ENCODE measurements at regions not wholly inside any gene's neighbourhood (a gene's known extent, or its start where the extent isn't known, plus 50 kb on each side); places are given as distances from the start of the nearest gene placed in this dataset.

DNA sequence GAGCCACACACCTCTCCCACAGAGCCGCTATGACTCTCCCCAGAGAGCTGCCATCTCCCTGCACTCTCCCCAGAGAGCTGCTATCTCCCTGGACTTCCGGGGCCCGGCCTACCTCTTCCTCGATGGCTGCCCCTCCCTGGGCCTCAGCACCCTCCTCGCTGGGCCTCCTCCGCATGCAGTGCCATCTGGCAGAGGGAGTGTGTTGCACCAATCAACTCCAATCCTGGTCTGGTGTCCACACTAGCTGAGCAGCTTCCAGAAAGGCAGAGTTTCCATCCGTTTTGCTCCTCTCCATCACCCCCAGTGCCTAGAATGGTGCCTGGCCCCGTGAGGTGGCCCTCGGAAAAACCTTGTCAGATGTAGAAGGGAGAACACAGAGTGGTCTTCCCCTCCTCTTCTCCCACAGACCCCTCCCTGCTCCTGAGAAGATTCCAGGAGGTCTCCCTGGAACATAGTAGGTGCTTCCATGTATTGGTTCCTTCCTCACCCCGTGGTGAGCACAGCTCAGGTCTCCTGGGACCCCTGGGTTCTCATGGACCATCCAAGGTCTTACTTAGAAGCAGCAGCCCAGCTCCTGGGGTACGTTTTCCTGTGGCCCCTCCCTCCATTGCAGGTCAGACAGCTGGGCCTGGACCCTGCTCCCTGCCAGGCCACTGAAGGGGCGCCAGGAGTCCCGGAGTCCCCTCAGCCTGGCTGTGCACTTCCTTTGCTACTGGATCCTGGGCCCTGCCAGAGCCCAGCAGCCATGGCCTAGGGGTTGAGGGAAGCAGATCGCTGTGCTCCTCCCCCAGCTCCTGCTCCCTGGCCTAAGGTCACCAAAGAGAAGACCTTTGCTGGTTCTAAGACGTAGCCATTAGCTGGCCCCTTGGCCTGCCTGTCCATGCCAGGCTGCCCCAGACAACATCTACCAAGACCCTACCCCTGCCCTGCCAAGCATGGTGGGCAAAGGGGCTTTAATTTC lies 233.8 kb upstream of the GSE1 start:
- DNase-seq, result no peak
- H3K27me3 Mint-ChIP-seq, result peaks cover 13 to 49% (median 21%) of the 10 kb centered on the region in 3 donors
- H3K36me3 Mint-ChIP-seq, result no peaks in the 10 kb centered on the region
- H3K4me1 Mint-ChIP-seq, result peaks cover 0 to 7% (median 0%) of the 10 kb centered on the region in 3 donors
- peaks cover 0 to 8% (median 0%) of the 10 kb centered on the region in 7 donors for H3K9me3 Mint-ChIP-seq
- no peak overlapping the region for H3K27ac Mint-ChIP-seq
- no peak overlapping the region for H3K4me3 Mint-ChIP-seq
- ATAC-seq (ENCODE audit: low read depth in 2 of 2), result no peak

DNA sequence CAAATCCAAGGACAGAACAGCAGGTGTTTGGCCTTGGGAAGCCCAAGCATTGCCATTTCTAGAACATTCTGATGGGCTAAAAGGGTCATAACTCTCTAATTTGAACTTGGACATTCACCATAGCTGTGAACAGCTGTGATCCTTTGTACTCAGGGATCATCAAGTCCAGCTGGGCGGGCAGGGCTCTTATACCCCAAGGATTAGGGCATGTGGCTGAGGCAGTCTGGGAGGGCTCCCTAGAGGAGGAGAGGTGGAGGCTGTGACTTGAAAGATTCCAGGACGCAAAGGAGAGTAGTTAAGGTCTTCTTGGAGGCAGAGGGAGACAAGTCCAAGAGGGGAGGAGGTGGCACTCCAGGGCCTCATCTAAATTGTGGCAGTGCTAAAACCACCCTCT lies 233.1 kb upstream of the GSE1 start:
- Mint-ChIP-seq H3K27me3 (peaks cover 13 to 49% (median 21%) of the 10 kb centered on the region in 3 donors), H3K4me3 (no peak overlapping the region), H3K27ac (no peak overlapping the region), H3K4me1 (peaks cover 0 to 7% (median 0%) of the 10 kb centered on the region in 3 donors), H3K9me3 (peaks cover 0 to 8% (median 0%) of the 10 kb centered on the region in 7 donors), H3K36me3 (no peaks in the 10 kb centered on the region)
- ATAC-seq (ENCODE audit: low read depth in 2 of 2) (no peak), DNase-seq (no peak)

DNA sequence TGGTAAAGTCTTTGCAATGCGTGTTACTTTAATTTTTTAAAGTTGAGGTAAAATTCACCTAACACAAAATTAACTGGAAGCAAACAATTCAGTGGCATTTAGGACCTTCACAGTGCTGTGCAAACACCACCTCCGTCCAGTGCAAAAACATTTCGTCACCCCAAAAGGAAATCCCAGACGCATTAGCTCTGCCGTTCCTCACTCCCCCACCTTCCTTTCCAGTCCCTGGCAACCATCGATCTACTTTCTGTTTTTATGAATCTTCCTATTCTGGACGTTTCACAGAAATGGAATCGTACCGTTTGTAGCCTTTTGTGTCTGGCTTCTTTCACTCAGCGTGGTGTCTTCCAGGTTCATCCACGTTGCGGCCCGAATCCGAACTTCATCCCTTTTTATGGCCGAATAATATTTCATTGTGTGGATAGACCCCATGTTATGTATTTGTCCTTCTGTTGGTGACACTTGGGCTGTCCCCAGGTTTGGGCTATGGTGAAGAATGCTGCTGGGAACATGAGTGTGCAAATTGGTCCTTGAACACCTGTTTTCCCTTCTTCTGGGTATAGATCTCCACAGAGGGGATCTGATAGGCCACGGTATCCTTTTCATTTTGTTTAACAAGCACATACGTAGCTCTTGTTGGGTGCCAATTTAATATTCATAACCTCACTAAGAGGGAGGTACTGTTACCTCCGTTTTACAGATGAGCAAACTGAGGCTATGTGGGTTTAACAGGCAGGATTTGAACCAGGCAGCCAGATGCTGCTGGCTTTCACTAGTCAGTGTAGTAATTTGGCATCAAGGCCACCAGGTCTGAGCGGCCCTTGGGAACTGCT lies 232.0 kb upstream of the GSE1 start:
- ATAC-seq (ENCODE audit: low read depth in 2 of 2), result no peak
- no peaks in the 10 kb centered on the region for H3K36me3 Mint-ChIP-seq
- peaks cover 13 to 50% (median 22%) of the 10 kb centered on the region in 3 donors for H3K27me3 Mint-ChIP-seq
- peaks cover 0 to 7% (median 0%) of the 10 kb centered on the region in 3 donors for H3K4me1 Mint-ChIP-seq
- peak overlapping the region in 1 of 6 donors; percentile 60 for H3K27ac Mint-ChIP-seq
- peaks cover 0 to 8% (median 0%) of the 10 kb centered on the region in 7 donors for H3K9me3 Mint-ChIP-seq
- no peak for DNase-seq
- H3K4me3 Mint-ChIP-seq, result no peak overlapping the region

DNA sequence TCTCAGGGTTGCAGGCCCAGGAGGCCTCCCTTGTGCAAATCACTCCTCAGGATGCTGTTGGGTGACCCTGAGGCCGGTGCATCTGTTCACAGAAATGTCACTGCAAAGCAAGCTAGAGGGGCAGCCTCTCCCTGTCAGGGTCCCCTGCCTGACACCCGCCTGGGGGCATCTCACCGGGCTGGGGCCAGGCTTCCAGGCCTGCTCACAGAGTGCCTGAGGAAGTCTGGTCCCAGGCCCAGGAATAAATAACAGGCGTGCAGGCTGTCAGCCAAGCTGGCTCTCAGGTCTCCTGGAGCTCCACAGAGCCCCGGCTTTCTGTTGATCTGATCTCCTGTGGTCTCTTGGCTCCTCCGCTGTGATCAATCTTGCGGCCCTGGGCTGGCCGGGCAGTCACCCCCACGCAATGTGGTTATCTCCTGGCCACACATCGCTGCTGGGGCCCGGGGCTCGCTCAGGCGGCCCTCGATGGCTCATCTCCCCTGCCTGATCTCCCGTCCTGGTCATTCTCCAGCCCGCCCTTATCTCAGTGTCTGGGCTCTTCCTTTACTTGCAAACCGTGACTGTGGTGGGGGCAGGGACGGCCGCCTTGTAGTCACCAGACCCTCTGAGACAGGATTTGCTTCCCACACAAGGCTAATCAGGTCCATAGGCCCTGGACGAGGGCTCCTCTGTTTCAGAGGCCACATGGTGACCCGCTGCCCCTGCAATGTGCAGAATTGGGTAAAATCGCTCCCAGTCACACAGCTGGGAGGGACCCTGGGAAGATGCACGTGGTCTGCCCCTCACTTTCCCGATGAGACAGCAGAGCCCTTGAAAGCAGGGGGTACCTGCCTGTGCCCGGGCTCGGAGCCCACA lies 231.2 kb upstream of the GSE1 start:
- Mint-ChIP-seq H3K4me3 (no peak overlapping the region), H3K4me1 (peaks cover 0 to 7% (median 0%) of the 10 kb centered on the region in 3 donors), H3K27me3 (peaks cover 13 to 41% (median 28%) of the 10 kb centered on the region in 3 donors), H3K9me3 (peaks cover 0 to 8% (median 0%) of the 10 kb centered on the region in 7 donors), H3K36me3 (no peaks in the 10 kb centered on the region), H3K27ac (peak overlapping the region in 1 of 6 donors; percentile 64)
- DNase-seq (no peak), ATAC-seq (ENCODE audit: low read depth in 2 of 2) (no peak)

DNA sequence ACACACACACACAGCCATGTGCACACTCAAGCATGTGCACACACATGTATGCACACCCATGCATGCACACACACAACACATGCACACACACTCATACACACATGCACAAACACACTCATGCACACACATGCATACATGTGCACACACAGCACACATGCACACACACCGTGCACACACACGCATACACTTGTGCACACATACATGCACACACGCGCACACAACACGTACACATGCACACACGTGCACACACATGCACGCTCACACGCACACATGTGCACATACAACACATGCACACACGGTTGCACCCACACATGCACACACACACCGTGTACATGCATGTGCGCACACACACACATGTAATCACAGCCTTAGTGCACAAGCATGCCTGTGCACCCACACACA lies 230.4 kb upstream of the GSE1 start:
- H3K27me3 Mint-ChIP-seq, result peaks cover 18 to 40% (median 30%) of the 10 kb centered on the region in 3 donors
- no peak overlapping the region for H3K4me3 Mint-ChIP-seq
- peaks cover 0 to 5% of the 10 kb centered on the region in 2 donors for H3K36me3 Mint-ChIP-seq
- H3K27ac Mint-ChIP-seq, result no peak overlapping the region
- DNase-seq (no peak), ATAC-seq (ENCODE audit: low read depth in 2 of 2) (no peak)
- peaks cover 0 to 8% (median 0%) of the 10 kb centered on the region in 7 donors for H3K9me3 Mint-ChIP-seq
- peaks cover 0 to 7% (median 0%) of the 10 kb centered on the region in 3 donors for H3K4me1 Mint-ChIP-seq

DNA sequence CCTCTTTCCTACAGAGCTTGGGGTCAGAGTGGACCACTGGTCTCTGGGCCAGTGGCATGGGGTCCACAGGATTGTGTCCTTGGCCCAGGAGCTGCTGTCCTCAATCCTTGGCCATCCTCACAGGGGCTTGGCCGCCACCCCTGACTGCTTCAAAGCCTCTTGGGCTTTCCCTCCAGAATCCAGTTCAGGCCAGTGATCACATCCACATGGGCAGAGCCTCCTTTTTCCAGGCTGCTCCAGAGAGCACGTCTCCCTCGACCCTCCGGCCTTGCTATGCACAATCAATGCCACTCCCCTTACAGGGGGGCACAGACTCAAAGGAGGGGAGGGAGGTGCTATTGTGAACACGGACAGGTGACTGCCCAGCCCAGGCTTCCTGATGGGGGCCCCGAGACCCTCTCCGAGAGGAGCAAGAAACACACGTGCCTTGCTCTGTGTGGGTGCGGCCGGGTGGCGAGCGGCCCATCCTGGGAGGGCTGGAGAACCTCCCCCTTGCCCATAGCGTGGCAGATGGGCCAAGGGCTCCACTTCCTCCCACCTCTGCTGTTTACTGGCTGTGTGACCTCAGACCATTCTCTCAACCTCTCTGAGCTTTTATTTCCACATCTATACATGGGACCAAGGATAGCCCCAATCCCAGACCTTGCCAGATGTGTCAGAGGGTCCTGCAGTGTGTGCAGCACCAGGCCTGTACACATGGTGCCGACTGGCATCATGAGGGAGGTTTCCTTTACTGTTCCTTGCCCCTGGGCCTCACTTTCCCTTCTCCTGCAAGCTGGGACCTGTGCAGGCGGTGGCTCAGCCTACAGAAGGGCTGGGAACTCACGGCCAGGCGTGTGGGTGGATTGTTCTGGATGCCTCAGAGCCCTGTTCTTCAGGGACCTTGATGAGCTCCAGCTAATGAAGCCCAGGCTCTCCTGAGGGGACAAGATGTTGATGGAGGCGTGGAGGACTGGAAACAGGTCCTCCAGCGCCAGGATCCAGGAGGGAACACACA lies 229.0 kb upstream of the GSE1 start:
- H3K36me3 Mint-ChIP-seq, result peaks cover 0 to 8% of the 10 kb centered on the region in 2 donors
- H3K27me3 Mint-ChIP-seq, result peaks cover 22 to 39% (median 34%) of the 10 kb centered on the region in 3 donors

DNA sequence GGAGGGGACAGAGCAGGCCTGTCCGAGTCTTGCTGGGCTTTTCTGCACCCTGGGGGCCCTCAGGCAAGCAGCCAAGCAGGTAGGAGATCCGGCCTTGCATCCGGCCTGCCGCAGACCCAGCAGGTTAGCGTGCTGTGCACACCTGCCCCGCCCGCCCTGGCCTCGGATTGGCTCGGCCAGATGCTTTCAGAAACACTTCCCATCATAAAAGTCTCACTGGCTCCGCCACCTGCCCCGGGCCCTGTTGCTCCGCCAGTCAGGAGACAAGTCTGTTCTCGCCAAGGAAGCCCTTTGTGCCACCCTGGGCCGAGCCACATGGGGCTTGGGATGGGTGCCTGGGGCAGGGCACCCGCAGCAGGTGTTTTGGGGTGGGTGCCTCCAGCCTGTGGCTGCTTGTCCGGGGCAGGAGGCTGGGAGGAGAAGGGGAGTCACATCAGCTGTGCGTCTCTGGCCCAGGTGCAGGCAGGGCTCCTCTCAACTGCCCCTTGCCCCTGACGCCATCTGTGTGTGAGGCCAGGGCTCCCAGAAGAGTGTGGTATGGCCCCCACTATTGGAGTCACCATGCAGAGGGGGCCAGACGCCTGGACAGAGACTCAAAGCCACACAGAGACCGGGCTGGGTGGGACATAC lies 228.2 kb upstream of the GSE1 start:
- Mint-ChIP-seq H3K36me3 (peaks cover 0 to 8% of the 10 kb centered on the region in 2 donors), H3K27me3 (peaks cover 18 to 36% (median 28%) of the 10 kb centered on the region in 3 donors), H3K9me3 (peaks cover 0 to 8% (median 0%) of the 10 kb centered on the region in 7 donors), H3K27ac (no peak overlapping the region), H3K4me1 (peaks cover 0 to 11% (median 0%) of the 10 kb centered on the region in 3 donors), H3K4me3 (peak overlapping the region in 1 of 8 donors; percentile 51)
- ATAC-seq (ENCODE audit: low read depth in 2 of 2), result no peak
- no peak for DNase-seq

More for the DNA sequence above, 229.0 kb upstream of the GSE1 start:
- Mint-ChIP-seq H3K4me1 (peaks cover 0 to 11% (median 0%) of the 10 kb centered on the region in 3 donors), H3K27ac (no peak overlapping the region), H3K4me3 (peak overlapping the region in 1 of 8 donors; percentile 51), H3K9me3 (peaks cover 0 to 8% (median 0%) of the 10 kb centered on the region in 7 donors)
- no peak for DNase-seq
- ATAC-seq (ENCODE audit: low read depth in 2 of 2), result no peak

DNA sequence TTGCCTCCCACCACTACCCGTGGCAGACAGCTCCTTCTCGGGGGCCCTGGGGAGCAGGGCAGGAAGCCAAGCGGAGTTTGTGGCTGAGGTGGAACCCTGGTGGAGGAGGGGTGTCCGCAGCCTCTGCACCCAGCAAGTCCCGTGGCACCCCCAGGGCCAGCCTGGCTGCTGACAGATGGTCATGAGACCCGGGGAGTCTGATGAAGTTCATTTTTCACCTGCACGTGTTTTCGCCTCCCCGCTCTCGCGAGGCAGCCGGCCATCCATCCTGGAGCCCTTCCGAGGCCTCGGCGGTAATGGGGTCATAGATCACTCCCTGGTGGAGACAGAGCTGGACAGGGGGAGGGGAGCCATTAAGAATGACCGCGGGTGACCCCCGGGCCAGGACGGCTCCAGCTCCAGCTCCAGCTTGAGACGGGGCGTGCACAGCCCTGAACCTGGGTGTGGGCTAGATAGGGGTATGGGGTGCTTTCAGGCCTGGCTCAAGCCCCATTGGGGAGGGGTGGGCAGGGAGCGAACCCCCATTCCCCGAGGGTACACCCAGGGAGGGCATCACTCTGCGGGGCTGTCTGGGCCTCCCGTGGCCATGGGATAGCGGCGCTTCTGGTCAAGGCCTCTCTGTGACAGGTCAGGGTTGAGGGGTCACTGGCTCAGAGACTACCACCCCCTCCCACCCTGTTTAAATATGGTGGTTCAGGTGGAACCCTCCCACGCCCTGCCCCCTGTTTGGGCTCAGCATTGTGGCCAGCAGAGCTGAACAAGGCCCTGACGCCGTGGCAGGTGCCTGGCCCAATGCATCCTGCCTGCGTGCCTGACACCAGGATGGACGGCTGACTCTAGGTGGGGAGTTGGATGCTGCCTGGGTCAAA lies 227.4 kb upstream of the GSE1 start:
- Mint-ChIP-seq H3K4me1 (peaks cover 0 to 11% (median 0%) of the 10 kb centered on the region in 3 donors), H3K36me3 (peaks cover 0 to 8% of the 10 kb centered on the region in 2 donors), H3K9me3 (peaks cover 0 to 8% (median 0%) of the 10 kb centered on the region in 7 donors), H3K27ac (peak overlapping the region in 1 of 6 donors; percentile 65), H3K4me3 (no peak overlapping the region), H3K27me3 (peaks cover 18 to 33% (median 28%) of the 10 kb centered on the region in 3 donors)
- ATAC-seq (ENCODE audit: low read depth in 2 of 2) (no peak), DNase-seq (no peak)

DNA sequence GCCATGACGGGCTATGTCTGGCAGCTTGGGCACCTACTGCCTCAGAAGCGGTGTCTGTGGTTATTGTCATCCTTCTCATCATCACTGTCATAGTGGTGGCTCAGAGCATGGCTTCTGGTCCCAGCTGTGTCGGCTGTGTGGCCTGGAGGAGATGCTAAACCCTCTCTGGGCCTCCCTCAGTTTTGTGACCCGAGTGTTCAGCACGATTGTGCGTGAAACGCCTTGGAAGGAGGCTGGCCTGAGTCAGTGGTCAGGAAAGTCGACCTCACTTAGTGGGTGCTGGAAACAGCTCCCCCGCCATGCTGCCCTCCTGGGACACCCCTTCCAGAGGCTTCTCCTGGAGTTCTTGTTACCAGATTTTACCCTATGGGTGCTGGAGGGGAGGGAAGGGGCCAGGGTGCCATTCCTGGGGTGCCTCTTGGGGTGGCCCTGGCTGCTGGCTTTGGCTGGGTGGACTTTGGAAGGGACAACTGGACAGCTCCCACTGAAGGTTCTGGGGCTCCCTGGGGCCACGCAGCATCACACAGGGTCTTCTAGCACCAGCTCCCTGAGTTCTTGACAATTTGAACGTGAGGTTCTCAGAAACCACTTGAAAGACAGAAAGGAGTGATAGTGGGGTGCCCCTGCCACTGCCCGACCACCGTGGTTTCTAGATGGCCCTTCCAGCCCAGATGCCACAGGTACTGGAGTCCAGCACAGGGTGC lies 226.5 kb upstream of the GSE1 start:
- H3K27me3 Mint-ChIP-seq, result peaks cover 14 to 28% (median 28%) of the 10 kb centered on the region in 3 donors
- ATAC-seq (ENCODE audit: low read depth in 2 of 2) (no peak), DNase-seq (no peak)
- no peak overlapping the region for H3K27ac Mint-ChIP-seq
- peaks cover 0 to 8% of the 10 kb centered on the region in 2 donors for H3K36me3 Mint-ChIP-seq
- H3K9me3 Mint-ChIP-seq, result peaks cover 0 to 8% (median 0%) of the 10 kb centered on the region in 7 donors
- H3K4me3 Mint-ChIP-seq, result no peak overlapping the region
- peaks cover 0 to 11% (median 0%) of the 10 kb centered on the region in 3 donors for H3K4me1 Mint-ChIP-seq

DNA sequence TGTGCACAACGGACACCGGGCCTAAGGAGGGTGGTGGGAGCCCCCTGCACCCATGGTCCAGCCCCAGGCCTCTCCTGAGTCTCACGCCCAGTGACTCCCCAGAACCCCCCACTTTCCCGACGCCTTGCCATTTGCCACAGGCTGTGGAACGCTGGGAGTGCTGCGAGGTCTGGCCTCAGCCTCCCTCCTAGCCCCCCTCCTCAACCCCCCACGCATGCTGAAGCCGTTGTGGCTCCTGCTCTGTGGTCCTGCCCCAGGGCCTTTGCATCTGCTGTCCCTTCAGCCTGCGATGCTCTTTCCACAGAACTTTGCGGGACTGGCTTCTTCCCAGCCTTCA lies 226.0 kb upstream of the GSE1 start:
- Mint-ChIP-seq H3K4me1 (peaks cover 0 to 11% (median 0%) of the 10 kb centered on the region in 3 donors), H3K36me3 (peaks cover 0 to 8% of the 10 kb centered on the region in 2 donors), H3K9me3 (peaks cover 0 to 8% (median 0%) of the 10 kb centered on the region in 7 donors), H3K27me3 (peaks cover 15 to 28% (median 28%) of the 10 kb centered on the region in 3 donors), H3K27ac (peak overlapping the region in 1 of 6 donors; percentile 14), H3K4me3 (no peak overlapping the region)
- DNase-seq (no peak), ATAC-seq (ENCODE audit: low read depth in 2 of 2) (no peak)

Measured in naive B cell (primary cell).